HG03457 (cell line): ENCODE measurements at regions not wholly inside any gene's neighbourhood (a gene's known extent, or its start where the extent isn't known, plus 50 kb on each side); places are given as distances from the start of the nearest gene placed in this dataset.
"Not testable (repeated sequence)": the region's sequence is repeated elsewhere in the genome, so short reads cannot be mapped to it uniquely, and the experiment has no call there.

Experiments used
- ATAC-seq: cut with Tn5 transposase; IDR thresholded peaks from one replicate; pipeline ENCODE4 v1.9.1; 2021; ENCODE audit warnings: moderate number of reproducible peaks; ENCODE audit not compliant: unreplicated experiment

DNA sequence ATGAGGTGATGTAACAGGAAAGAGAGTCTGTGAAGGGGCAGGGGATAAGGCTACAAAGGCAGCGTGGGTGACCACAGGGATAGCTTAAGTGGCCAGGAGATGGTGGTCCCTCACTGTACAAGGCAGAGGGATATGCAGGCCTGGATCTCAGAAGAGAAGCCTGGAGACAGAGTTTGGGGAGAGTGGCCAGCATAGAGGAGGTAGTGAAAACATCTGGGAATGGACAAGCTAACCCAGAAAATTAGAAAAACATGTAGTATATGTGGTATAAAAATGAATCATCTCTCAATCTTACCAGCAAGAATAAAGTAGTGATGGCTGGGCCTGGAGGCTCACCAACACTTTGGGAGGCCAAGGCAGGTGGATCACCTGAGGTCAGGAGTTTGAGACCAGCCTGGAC, 349.2 kb upstream of the KLF4 start:
- no peak for ATAC-seq

- ATAC-seq, result no peak
Measured at GRCh38 chr9:107836300-107836699, 346.7 kb upstream of the KLF4 start.

DNA sequence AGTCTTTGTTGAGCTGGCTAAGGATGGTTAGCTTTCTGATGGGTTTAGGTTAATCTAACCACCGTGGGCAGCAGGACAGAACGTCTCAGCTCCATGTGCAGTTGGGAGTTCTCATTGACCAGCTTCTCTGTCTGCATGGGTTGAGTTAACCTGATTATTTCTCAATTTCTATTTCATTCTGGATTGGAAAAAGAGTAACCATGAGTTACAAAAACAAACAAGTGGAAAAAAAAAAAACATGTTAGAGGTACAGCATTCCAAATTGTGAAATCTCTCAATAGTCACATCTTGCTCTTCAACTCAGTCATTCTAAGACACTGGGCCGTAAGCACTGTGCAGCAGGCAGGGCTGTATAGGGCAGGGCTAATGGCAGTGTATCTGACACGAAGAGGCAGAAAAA, 343.7 kb upstream of the KLF4 start:
- no peak for ATAC-seq

- no peak for ATAC-seq
Measured at GRCh38 chr9:107832871-107833270, 343.3 kb upstream of the KLF4 start.

- ATAC-seq, result no peak
Measured at GRCh38 chr9:107830479-107830878, 340.9 kb upstream of the KLF4 start.

- ATAC-seq, result no peak
Measured at GRCh38 chr9:107827884-107828283, 338.3 kb upstream of the KLF4 start.

- ATAC-seq, result no peak
Measured at GRCh38 chr9:107827304-107827703, 337.7 kb upstream of the KLF4 start.

- not testable (repeated sequence) for ATAC-seq
Measured at GRCh38 chr9:107826688-107826983, 337.1 kb upstream of the KLF4 start.

DNA sequence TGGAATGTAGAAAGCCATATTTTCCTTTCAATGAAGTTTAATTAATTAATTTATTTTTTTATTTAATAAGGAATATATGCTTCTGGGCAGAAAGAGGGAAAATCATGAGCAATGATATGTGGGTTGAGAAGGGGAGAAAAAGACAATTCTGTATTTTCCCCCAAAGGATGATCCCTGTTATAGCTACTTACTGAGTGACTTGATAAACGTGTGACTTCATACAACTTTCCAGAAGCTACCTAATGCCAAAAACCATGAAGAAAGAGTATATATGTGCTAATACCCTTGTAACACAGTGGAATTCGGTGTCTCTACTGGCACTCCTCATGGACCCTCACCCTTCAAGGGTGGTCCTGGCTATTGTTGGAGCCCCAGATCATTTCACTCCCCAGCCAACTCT, 335.0 kb upstream of the KLF4 start:
- no peak for ATAC-seq

DNA sequence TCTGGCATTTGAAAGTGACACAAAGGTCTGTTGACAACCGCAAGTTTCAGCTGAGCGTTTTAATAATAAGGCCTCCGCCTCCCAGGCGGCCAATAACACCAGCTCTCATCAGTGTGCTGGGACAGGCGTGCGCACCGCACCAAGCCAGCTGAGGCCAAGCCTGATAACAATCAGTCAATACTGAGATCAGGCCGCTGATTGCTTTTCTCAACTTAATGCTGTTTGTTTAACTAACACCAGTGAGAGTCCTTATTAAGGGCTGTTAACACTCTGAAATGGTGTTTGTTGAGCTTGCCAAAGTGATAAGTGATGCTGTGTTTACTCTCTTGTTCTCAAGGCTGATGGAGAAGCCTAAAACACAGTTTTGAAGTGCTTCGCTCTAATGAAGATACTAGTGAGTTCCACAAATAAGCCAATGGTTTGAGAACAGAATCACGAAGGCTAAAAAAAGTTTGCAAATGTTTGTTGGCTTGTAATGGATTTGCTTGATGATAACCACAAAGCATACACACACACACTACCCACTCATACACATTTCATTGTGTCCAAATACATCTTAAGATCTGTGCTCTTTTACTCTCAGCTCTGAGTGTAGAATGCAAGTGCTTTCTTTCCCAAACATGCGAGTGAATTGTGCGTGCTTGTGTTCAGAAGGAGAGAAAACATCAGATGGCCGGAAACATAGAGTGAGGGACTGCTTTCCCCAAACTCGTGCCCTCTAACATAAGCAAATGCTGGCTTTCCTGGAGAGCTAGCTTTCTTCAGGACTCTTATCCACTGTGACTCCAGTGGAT, 330.4 kb upstream of the KLF4 start:
- ATAC-seq, result no peak

DNA sequence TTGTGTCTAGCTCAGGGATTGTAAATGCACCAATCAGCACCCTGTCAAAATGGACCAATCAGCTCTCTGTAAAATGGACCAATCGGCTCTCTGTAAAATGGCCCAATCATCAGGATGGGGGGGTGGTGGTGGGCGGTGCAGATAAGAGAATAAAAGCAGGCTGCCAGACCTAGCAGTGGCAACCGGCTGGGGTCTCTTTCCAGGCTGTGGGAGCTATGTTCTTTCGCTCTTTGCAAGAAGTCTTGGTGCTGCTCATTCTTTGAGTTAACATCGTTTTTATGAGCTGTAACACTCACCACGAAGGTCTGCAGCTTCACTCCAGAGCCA, 328.9 kb upstream of the KLF4 start:
- ATAC-seq, result not testable (repeated sequence)

DNA sequence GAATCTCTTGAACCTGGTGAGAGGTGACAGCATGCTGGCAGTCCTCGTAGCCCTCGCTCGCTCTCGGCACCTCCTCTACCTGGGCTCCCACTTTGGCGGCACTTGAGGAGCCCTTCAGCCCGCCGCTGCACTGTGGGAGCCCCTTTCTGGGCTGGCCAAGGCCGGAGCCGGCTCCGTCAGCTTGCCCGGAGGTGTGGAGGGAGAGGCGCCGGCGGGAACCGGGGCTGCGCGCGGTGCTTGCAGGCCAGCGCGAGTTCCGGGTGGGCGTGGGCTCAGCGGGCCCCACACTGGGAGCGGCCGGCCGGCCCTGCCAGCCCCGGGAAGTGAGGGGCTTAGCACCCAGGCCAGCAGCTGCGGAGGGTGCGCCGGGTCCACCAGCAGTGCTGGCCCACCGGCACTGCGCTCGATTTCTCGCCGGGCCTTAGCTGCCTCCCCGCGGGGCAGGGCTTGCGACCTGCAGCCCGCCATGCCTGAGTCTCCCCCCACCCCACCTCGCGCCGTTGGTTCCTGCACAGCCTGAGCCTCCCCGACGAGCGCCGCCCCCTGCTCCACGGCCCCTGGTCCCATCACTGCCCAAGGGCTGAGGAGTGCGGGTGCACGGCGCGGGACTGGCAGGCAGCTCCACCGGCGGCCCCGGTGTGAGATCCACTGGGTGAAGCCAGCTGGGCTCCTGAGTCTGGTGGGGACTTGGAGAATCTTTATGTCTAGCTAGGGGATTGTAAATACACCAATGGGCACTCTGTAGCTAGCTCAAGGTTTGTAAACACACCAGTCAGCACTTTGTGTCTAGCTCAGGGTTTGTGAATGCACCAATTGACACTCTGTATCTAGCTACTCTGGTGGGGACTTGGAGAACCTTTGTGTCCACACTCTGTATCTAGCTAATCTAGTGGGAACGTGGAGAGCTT, 328.3 kb upstream of the KLF4 start:
- not testable (repeated sequence) for ATAC-seq

GRCh38 chr9:107816561-107817021, 327.0 kb upstream of the KLF4 start:
- no peak for ATAC-seq

GRCh38 chr9:107815782-107816560, 326.4 kb upstream of the KLF4 start:
- no peak for ATAC-seq

- no peak for ATAC-seq
Measured at GRCh38 chr9:107813287-107813686, 323.7 kb upstream of the KLF4 start.

DNA sequence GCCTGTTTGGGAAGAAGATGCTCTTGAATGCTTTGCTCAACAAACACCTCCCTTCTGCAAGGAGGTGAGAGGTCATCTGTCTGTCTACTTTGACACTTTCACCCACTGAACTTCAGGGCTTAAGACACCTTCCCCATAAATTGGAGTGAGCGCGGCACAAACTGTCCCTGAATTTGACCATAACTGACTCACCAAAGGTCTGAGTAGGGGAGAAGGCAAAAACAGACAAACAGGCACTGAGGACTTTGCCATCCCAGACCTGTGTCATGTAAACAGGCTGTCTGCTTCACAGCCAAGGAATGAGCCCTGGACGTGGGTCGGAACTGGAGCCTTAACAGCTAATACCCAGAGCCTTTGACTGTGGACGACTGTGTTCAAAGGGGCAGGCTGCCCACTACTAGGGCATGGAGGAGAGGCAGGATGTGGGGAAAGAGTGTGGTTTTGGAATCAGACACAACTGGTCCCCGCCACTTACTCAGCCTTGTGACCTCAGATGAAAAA, 320.9 kb upstream of the KLF4 start:
- ATAC-seq, result no peak

DNA sequence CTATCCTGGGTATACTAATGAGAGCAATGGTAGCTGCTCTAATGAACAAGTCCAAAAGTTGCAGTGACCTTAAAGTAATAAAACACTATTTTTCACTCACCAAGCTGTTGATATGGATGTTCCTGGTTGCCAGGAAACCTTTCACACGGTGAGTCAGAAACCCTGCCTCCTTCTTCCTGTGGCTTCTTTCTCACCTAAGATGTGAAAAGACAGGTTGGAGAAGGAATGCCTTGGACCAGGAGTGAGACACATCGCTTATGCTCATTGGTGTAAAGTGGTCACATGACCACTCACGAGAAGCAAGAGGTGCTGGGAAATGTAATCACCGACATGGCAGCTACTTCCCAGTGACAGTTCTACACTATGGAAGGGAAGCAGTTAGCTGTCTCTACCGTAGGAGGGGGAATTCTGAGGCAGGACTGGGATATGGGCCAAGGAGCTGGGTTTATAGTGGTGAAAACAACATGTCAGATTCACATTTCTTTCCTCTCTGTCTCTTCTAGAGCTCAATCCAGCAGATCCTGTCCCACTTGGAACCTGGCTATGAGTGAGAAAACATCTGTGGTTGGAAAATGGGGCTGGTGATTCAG, 320.4 kb upstream of the KLF4 start:
- no peak for ATAC-seq

DNA sequence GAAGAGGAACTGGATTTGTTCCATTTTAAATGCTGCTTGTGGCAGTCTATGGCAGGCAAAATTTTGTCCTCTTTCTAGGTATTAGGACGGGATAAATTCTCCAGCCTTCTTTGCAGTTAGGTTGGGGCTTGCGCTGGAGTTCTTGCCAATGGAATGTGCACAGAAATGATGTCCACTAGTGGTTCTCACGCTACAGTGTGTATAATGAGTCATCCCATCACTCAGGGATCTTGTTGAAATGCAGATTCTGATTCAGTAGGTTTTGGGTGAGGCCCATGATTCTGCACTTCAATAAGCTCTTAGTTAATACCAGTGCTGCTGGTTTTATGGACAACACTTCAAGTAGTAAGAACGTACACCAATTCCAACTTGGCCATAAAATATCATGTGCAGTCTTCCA, 317.6 kb upstream of the KLF4 start:
- ATAC-seq, result no peak

DNA sequence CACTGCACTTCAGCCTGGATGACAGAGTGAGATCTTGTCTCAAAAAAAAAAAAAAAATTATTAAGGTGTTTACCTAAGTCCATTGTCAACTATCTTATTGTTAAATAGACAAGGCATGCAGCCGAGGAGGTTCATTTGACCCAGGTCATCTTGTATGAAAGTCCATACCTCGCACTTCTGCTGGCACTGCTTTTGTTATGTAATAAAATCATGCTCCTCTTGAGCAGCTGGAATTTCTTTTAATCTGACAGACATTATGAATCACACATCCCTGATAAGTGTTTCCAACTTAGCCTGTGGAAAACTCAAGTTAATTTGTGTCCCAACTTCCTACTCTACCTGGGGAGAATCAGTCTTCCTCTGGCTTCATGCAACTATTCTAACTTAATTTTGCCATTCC, 315.6 kb upstream of the KLF4 start:
- no peak for ATAC-seq

DNA sequence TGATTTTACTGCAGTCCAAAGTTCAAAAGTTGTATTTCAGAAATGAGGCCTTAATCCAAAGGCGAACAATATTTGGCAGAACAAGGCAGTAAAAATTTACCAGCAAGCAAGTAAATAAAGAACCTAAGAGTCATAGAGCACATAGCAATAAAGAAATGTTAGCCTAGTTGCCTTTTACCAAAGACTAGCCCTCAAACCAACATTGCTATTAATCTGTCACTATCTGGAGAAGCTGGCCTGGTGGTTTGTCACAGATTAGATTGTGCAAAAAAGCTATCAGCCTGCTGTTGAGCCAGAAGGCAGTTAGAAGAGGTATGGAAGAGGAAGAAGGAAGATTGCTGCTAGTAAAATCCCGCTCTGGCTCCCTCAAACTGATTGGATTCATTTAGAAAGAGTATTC, 304.7 kb upstream of the KLF4 start:
- ATAC-seq, result no peak

- no peak for ATAC-seq
Measured at GRCh38 chr9:107793541-107793940, 304.0 kb upstream of the KLF4 start.
